Prostate gland (tissue), 2 donors: ENCODE measurements at regions not wholly inside any gene's neighbourhood (a gene's known extent, or its start where the extent isn't known, plus 50 kb on each side); places are given as distances from the start of the nearest gene placed in this dataset.

Experiments
- POLR2AphosphoS5 ChIP-seq: sonication (generic); formaldehyde crosslinking; IDR thresholded peaks from one replicate; pipeline ENCODE4 v1.6.1; 2017; ENCODE audit warnings: antibody characterized with exemption
- TF ChIP-seq, protein P1 (sequence below), 4 experiments: fragments of 200-600 bp in 2 of 4; fragments of 450-650 bp in 2 of 4; sonication (generic) in 2 of 4; IDR thresholded peaks; 1 replicate in 3 of 4; 2 replicates in 1 of 4; pipeline ENCODE4 v1.5.1; 2016 to 2019; ENCODE audit warnings: antibody characterized with exemption in 4 of 4, mild to moderate bottlenecking in 2 of 4, moderate library complexity in 2 of 4

DNA sequence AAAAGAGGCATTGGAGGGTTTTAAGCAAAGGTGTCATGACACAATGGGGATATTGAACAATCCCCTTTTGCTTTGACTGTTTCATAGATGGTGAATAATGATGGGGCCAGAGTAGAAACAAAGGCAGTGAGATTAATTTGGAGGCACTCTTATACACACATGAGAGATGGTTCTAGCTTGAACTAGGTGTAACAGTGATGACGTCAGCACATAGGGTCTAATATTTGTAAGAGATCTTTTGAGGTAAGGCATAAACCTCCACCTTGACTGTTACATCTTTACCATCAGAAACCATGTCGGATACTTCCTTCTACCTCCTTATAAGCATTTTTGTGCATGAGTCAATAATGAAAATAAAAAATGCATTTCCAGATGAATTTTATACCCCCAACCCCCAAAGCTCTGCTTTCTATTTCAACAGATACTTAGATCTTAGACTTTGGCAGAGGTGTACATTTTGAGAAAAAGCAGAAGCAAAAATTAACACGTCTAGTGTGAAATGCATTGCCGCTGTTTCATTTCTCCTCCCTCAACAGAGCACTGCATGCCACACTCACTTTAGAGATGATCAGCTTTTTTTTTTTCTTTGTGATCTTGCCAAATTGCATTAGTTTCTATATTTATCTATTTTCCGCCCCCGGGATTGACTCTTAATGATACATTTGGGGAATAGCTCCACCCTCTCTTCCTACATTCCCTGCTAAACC, 87.2 kb downstream of the HS3ST1 start:
- TF ChIP-seq, protein P1, sequence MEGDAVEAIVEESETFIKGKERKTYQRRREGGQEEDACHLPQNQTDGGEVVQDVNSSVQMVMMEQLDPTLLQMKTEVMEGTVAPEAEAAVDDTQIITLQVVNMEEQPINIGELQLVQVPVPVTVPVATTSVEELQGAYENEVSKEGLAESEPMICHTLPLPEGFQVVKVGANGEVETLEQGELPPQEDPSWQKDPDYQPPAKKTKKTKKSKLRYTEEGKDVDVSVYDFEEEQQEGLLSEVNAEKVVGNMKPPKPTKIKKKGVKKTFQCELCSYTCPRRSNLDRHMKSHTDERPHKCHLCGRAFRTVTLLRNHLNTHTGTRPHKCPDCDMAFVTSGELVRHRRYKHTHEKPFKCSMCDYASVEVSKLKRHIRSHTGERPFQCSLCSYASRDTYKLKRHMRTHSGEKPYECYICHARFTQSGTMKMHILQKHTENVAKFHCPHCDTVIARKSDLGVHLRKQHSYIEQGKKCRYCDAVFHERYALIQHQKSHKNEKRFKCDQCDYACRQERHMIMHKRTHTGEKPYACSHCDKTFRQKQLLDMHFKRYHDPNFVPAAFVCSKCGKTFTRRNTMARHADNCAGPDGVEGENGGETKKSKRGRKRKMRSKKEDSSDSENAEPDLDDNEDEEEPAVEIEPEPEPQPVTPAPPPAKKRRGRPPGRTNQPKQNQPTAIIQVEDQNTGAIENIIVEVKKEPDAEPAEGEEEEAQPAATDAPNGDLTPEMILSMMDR (IDR thresholded peaks at IDR 0.05), result no peak
- TF ChIP-seq POLR2AphosphoS5, result no peak
